ENCODE measurements at regions not wholly inside any gene's neighbourhood (a gene's known extent, or its start where the extent isn't known, plus 50 kb on each side); places are given as distances from the start of the nearest gene placed in this dataset.

DNA sequence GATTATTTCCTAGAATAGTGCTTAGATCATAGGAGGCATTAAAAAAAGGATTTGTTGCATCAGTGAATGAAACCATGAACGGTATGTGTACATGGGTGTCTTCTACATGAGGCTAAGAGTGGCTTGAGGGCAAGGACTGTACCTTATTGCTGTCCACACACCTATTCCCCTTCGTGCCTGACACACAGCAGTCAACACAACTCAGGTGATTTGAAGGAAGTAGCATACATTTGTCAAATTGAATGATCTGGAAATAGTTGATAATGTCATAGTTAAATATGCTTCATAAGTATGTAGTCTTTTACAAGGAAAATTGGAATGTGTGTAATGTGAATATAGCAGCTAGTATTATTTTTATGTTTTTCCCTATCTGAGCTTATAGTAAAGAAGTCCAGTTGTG lies 189.0 kb upstream of the DAB1 start:
- TF ChIP-seq RAD21 (IDR thresholded peaks at IDR 0.05; ENCODE audit: low read depth) = no peak
- no peak for TF ChIP-seq FOXM1 (IDR thresholded peaks at IDR 0.05; ENCODE audit: borderline replicate concordance, low read depth)
- no peak for TF ChIP-seq EP300 (IDR thresholded peaks at IDR 0.05; ENCODE audit: borderline replicate concordance)
- TF ChIP-seq, protein P1, sequence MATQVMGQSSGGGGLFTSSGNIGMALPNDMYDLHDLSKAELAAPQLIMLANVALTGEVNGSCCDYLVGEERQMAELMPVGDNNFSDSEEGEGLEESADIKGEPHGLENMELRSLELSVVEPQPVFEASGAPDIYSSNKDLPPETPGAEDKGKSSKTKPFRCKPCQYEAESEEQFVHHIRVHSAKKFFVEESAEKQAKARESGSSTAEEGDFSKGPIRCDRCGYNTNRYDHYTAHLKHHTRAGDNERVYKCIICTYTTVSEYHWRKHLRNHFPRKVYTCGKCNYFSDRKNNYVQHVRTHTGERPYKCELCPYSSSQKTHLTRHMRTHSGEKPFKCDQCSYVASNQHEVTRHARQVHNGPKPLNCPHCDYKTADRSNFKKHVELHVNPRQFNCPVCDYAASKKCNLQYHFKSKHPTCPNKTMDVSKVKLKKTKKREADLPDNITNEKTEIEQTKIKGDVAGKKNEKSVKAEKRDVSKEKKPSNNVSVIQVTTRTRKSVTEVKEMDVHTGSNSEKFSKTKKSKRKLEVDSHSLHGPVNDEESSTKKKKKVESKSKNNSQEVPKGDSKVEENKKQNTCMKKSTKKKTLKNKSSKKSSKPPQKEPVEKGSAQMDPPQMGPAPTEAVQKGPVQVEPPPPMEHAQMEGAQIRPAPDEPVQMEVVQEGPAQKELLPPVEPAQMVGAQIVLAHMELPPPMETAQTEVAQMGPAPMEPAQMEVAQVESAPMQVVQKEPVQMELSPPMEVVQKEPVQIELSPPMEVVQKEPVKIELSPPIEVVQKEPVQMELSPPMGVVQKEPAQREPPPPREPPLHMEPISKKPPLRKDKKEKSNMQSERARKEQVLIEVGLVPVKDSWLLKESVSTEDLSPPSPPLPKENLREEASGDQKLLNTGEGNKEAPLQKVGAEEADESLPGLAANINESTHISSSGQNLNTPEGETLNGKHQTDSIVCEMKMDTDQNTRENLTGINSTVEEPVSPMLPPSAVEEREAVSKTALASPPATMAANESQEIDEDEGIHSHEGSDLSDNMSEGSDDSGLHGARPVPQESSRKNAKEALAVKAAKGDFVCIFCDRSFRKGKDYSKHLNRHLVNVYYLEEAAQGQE (IDR thresholded peaks at IDR 0.05; ENCODE audit: low read depth) = no peak
- no peak for TF ChIP-seq EGR1 (IDR thresholded peaks at IDR 0.05)
- TF ChIP-seq TCF12 (IDR thresholded peaks at IDR 0.05; ENCODE audit: low read depth) = no peak
- TF ChIP-seq, protein P2, sequence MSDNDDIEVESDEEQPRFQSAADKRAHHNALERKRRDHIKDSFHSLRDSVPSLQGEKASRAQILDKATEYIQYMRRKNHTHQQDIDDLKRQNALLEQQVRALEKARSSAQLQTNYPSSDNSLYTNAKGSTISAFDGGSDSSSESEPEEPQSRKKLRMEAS (IDR thresholded peaks at IDR 0.05) = no peak
- TF ChIP-seq ZBTB7A (IDR thresholded peaks at IDR 0.05; ENCODE audit: low read depth) = no peak
- TF ChIP-seq NFIC (IDR thresholded peaks at IDR 0.05) = no peak

Measured in Ishikawa (cell line).